NCI-H1105 (cell line): ENCODE measurements at regions not wholly inside any gene's neighbourhood (a gene's known extent, or its start where the extent isn't known, plus 50 kb on each side); places are given as distances from the start of the nearest gene placed in this dataset.
"Not testable (repeated sequence)": the region's sequence is repeated elsewhere in the genome, so short reads cannot be mapped to it uniquely, and the experiment has no call there.

Experiments
- DNase-seq: peaks from one replicate; lab custom pipeline; 2025; lab: John Stamatoyannopoulos, UW

DNA sequence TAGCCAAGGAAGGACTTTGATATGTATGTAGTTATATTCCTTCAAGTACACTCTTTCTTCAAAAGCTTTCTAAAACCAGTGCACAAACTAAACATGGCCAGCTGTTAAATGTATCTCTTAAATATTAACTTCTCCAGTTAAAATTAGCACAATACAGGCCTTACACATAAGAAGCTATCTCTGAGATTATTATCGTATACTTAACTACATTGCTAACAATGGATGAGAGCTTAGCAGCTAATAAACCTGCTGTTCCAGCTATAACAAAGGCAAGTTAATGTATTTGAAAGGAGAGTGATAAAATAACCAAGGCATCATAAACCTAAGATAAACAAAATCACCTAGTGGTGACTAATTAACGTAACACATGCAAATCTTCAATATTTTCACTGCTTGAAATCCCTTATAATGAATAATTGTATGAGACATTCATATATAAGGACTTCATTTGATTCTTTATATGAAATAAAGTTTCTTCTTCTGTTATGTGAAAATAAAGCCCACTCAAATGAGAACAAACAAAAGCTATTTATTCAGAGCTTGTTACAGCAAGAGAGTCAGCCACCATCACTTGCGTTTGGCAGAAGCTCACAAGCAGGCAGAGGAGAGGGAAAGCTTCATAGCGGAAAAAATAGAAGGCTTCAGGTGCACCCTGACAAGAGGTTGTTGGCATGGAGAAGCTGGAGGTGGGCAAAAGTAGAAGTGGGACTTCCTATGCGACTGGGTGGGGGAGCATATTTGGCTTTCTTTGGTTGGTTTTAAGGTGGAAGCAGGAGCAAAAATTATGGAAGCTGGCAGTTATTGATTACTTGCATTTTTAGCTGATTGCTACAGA is 274.1 kb upstream of the CHRM3 start:
- DNase-seq, result peak; percentile 45

DNA sequence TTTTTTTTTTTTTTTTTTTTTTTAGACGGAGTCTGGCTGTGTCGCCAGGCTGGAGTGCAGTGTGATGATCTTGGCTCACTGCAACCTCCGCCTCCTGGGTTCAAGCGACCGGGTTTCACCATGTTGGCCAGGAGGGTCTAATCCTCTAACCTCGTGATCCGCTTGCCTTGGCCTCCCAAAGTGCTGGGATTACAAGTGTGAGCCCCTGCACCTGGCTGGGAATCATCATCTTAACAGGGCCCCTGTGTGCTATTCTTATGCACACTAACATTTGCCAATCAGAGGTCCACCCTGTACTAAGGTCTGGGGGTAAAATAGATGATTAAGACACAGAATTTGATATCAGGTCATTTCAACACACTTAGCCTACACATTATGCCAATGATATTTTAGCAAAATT is 278.7 kb upstream of the CHRM3 start:
- DNase-seq, result no peak

DNA sequence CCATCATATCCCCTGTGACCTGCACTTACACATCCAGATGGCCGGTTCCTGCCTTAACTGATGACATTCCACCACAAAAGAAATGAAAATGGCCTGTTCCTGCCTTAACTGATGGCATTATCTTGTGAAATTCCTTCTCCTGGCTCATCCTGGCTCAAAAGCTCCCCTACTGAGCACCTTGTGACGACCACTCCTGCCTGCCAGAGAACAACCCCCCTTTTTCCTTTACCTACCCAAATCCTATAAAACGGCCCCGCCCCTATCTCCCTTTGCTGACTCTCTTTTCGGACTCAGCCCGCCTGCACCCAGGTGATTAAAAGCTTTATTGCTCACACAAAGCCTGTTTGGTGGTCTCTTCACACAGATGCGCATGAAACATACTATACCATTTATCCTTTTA is 279.7 kb upstream of the CHRM3 start:
- DNase-seq, result not testable (repeated sequence)

DNA sequence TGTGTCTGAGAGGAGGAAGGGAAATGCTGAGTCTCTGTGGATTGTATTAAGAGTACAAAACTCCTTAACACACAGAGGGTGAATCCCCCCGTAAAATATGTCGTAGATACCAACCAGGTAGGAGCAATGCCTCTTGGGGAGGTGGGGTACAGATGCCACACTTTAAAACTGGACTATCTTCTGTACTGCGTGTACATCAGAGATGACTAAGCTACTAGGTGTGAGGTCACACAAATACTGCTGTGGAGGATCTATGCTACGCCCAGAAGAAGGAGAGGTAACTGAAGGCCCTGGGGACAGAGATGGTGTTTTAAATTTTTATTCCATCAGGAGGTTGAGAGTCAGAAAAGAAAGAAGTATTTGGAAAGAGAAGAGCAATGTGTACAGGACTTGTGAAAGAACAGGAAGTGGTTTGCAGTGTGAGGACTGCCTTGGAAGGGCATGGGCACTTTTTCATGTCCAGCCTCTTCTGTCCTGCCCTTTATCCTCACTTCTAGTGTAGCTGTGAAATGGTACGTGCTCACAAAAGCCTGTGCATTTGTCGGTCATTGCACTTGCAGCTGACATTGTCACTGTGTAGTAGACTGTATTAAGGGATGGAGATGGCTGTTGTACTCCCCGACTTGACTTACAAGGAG is 287.8 kb upstream of the CHRM3 start:
- DNase-seq, result no peak

DNA sequence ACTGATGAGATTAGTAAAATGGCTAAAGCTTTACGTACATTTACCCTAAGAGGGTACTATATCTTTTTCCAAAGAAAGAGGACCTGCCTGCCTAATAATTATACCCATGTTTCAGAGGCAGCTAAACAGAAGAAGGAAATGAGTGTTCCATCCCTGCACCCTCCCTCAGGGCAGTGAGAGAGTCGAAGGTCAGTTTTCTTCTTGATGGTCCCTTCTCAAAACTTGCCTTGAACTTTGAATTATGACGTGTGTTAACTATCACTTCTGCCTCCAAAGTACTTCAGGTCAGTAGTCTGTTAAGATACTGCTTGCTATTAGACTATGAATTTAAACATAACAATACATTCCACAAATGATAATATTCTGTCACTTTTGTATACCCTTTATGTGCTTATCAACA is 294.8 kb upstream of the CHRM3 start:
- no peak for DNase-seq

- DNase-seq, result no peak
Measured at GRCh38 chr1:239084459-239085080, 301.8 kb upstream of the CHRM3 start.

DNA sequence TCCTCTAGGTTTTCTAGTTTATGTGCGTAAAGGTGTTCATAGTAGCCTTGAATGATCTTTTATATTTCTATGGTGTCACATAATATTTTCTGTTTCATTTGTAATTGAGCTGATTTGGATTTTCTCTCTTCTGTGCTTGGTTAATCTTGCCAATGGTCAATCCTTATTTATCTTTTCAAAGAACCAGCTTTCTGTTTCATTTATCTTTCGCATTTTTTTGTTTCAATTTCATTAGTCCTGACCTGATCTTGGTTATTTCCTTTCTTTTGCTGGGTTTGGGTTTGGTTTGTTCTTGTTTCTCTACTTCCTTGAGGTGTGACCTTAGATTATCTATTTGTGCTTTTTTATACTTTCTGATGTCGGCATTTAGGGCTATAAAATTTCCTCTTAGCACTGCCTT is 304.4 kb upstream of the CHRM3 start:
- not testable (repeated sequence) for DNase-seq

DNA sequence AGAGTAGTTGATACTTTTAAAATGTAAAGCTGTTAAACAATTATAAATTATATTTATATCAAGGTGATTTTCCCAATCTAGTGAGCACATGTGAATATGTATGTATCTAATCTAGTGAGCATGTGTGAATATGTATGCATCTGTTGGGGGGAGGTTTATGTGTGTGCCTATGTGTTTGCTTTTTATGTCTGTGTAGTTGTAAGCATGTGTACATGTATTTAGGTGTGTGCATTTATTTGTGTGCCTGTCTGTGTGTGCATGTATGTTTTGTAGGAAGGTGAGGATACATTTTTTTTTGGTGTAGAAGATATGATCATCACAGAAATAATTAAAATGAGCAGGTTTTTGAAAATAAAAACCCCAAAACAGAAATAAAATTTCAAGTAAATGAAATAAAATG is 318.9 kb upstream of the CHRM3 start:
- no peak for DNase-seq

- no peak for DNase-seq
Measured at GRCh38 chr1:239067058-239067457, 319.3 kb upstream of the CHRM3 start.

DNA sequence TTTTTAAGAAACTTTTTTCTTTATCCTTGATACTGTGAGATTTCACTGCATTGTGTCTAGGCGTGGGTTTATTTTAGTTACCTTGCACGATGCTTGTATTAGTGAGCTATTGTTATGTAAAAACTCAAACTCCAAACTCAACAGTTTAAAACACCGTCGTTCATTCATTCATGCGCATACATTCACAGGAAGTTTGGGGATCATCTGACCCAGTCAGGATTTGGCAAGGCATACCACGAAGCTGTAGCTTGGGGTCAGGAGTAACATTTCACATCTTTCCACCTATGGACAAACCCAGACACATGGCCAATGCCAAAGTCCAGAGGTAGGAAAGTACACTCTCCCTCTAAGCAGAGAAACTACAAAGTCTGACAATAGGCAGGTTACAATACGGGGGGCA is 324.6 kb upstream of the CHRM3 start:
- no peak for DNase-seq

- no peak for DNase-seq
Measured at GRCh38 chr1:239058190-239058589, 328.2 kb upstream of the CHRM3 start.

DNA sequence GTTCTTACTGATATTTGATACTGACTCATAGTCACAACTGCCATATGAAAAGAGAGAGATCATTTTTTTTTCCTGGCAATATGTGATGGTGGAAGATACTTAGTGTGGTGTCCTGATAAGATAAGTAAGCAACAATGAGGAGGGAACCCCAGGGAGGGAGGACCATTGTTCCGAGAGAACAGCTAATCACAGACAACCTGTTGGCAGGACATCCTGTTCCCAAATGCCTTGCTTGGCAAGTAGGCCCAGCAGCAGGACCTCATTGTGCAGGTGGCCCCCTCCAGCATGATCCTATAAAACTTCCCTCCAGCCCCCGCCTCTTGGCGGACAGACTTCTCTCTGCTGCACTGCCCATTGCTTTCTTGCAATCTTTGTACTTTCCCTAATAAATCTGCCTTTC is 329.4 kb upstream of the CHRM3 start:
- no peak for DNase-seq

GRCh38 chr1:239053279-239053678 is 333.1 kb upstream of the CHRM3 start:
- no peak for DNase-seq

GRCh38 chr1:239049571-239049970 is 336.8 kb upstream of the CHRM3 start:
- DNase-seq, result no peak

- no peak for DNase-seq
Measured at GRCh38 chr1:239044829-239045228, 341.5 kb upstream of the CHRM3 start.

- DNase-seq, result no peak
Measured at GRCh38 chr1:239040523-239040922, 345.8 kb upstream of the CHRM3 start.

DNA sequence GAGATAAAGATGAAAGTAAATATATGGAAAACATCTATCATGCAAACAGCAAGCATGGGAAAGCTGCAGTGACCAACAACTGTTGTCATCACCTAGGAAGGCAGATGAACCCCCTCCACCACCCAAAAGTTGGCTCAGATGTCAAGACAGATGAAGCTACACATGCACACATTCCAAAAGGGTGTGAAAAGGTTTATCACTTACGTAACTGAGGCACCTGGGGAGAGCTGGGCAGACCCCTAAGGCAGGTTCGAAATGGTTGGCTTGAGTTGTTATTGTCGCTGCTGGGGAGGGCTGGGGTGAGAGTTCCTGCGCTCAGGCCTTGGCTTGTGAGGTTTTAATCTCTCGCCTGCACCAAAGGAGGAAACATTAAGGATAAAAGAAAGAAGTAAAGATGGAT is 355.1 kb upstream of the CHRM3 start:
- no peak for DNase-seq

GRCh38 chr1:239025997-239026694 is 360.2 kb upstream of the CHRM3 start:
- DNase-seq, result no peak

- no peak for DNase-seq
Measured at GRCh38 chr1:239025223-239025622, 361.1 kb upstream of the CHRM3 start.

GRCh38 chr1:239023732-239024360 is 362.5 kb upstream of the CHRM3 start:
- DNase-seq, result no peak

DNA sequence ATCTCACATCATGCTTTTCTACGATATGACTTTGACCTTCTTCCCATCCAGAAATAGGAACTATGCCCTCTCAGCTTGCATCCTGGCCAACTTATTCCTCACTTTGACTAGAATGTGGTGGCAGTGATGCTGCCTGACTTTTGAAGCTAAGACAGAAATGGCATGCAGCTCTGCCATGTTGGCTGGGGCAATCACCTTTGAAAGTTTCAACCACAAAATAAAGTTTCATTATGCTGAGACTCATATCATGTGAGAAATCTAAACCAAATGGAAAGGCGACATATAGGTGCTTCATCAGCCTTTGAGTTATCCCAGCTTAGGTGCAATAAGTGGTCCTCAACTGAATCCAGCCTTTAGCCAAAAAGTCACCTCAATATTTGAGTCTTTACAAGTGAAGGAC is 370.0 kb upstream of the CHRM3 start:
- DNase-seq, result no peak

- no peak for DNase-seq
Measured at GRCh38 chr1:239011382-239011781, 375.0 kb upstream of the CHRM3 start.
